Brain microvascular endothelial cell (primary cell): ENCODE measurements at regions not wholly inside any gene's neighbourhood (a gene's known extent, or its start where the extent isn't known, plus 50 kb on each side); places are given as distances from the start of the nearest gene placed in this dataset.

Experiments
- DNase-seq: peaks from one replicate; pipeline ENCODE4 v3.0.0-alpha.2; 2020
- H3K27ac ChIP-seq: fragments of 250-450 bp; sonication (Bioruptor Pico); 2 replicates; pipeline ENCODE4 v1.5.1; 2020; ENCODE audit warnings: mild to moderate bottlenecking, moderate library complexity
- H3K27me3 ChIP-seq: fragments of 250-450 bp; sonication (Bioruptor Pico); replicated peaks from 2 replicates; pipeline ENCODE4 v1.5.1; 2020; ENCODE audit warnings: mild to moderate bottlenecking
- H3K36me3 ChIP-seq: fragments of 250-450 bp; sonication (Bioruptor Pico); replicated peaks from 2 replicates; pipeline ENCODE4 v1.5.1; 2020; ENCODE audit warnings: mild to moderate bottlenecking
- H3K4me3 ChIP-seq: 2 replicates; pipeline ENCODE4 v1.5.1; 2011; ENCODE audit warnings: low read depth, mild to moderate bottlenecking, control low read depth, low read length, moderate library complexity
- CTCF ChIP-seq: IDR thresholded peaks from 2 replicates; pipeline ENCODE4 v1.5.1; 2011; ENCODE audit warnings: low read depth, mild to moderate bottlenecking, moderate library complexity, low read length, control low read depth, inconsistent platforms; ENCODE audit errors: missing control alignments
- in situ Hi-C: cut with HindIII; loops from 2 replicates; pipeline ENCODE4 v1.10.0; 2017; ENCODE audit warnings: low sequenced_read_pairs, low pct_ligation_motif_present

GRCh38 chr2:226020956-226021355 is 621.4 kb downstream of the NYAP2 start:
- H3K36me3 ChIP-seq, result no peaks in the 10 kb centered on the region
- DNase-seq, result no peak
- in situ Hi-C loops, result no loop called here
- no peak overlapping the region for H3K27ac ChIP-seq
- TF ChIP-seq CTCF, result no peak
- H3K4me3 ChIP-seq, result no peak overlapping the region
- no peaks in the 10 kb centered on the region for H3K27me3 ChIP-seq

GRCh38 chr2:226020176-226020575 is 620.7 kb downstream of the NYAP2 start:
- no peak overlapping the region for H3K4me3 ChIP-seq
- no peaks in the 10 kb centered on the region for H3K27me3 ChIP-seq
- H3K36me3 ChIP-seq, result no peaks in the 10 kb centered on the region
- in situ Hi-C loops, result no loop called here
- no peak overlapping the region for H3K27ac ChIP-seq
- no peak for TF ChIP-seq CTCF
- DNase-seq, result no peak

GRCh38 chr2:226018641-226019040 is 619.1 kb downstream of the NYAP2 start:
- Histone ChIP-seq H3K27me3 (no peaks in the 10 kb centered on the region), H3K27ac (no peak overlapping the region), H3K4me3 (no peak overlapping the region), H3K36me3 (no peaks in the 10 kb centered on the region)
- in situ Hi-C loops, result no loop called here
- TF ChIP-seq CTCF, result no peak
- DNase-seq, result no peak

GRCh38 chr2:226017537-226017936 is 618.0 kb downstream of the NYAP2 start:
- in situ Hi-C loops, result no loop called here
- no peak overlapping the region for H3K4me3 ChIP-seq
- TF ChIP-seq CTCF, result no peak

GRCh38 chr2:226017107-226017506 is 617.6 kb downstream of the NYAP2 start:
- H3K4me3 ChIP-seq, result no peak overlapping the region
- no peak overlapping the region for H3K27ac ChIP-seq
- in situ Hi-C loops, result no loop called here
- no peak for DNase-seq
- no peaks in the 10 kb centered on the region for H3K27me3 ChIP-seq
- no peaks in the 10 kb centered on the region for H3K36me3 ChIP-seq
- TF ChIP-seq CTCF, result no peak

More at GRCh38 chr2:226017537-226017936, 618.0 kb downstream of the NYAP2 start:
- no peak for DNase-seq
- H3K27me3 ChIP-seq, result no peaks in the 10 kb centered on the region
- no peaks in the 10 kb centered on the region for H3K36me3 ChIP-seq
- H3K27ac ChIP-seq, result no peak overlapping the region

- no peaks in the 10 kb centered on the region for H3K36me3 ChIP-seq
- DNase-seq, result no peak
- no peak overlapping the region for H3K4me3 ChIP-seq
- H3K27me3 ChIP-seq, result no peaks in the 10 kb centered on the region
- in situ Hi-C loops, result no loop called here
- no peak overlapping the region for H3K27ac ChIP-seq
- TF ChIP-seq CTCF, result no peak
These were observed 612.4 kb downstream of the NYAP2 start for GRCh38 chr2:226011716-226012450.
